ENCODE measurements at regions not wholly inside any gene's neighbourhood (a gene's known extent, or its start where the extent isn't known, plus 50 kb on each side); places are given as distances from the start of the nearest gene placed in this dataset.

- no peaks in the 10 kb centered on the region for H3K36me3 ChIP-seq
- TF ChIP-seq EP300 (IDR thresholded peaks at IDR 0.05), result no peak
- no peak for TF ChIP-seq POLR2A (IDR thresholded peaks at IDR 0.05)
- no peak for TF ChIP-seq CTCF (IDR thresholded peaks at IDR 0.05)
- no peaks in the 10 kb centered on the region for H3K9me3 ChIP-seq
- DNase-seq, result no peak
- no peak overlapping the region for H3K27ac ChIP-seq
- no peaks in the 10 kb centered on the region for H3K4me1 ChIP-seq (ENCODE audit: insufficient read depth)
- 79 to 87% (median 83%) methylated on average over 3 of the region's 3 CpGs for WGBS, 3 donors
- H3K4me3 ChIP-seq, result no peak overlapping the region
- H3K27me3 ChIP-seq, result no peaks in the 10 kb centered on the region
- intact Hi-C loops (cut with DNase I), result no loop called here
Observed at GRCh38 chr2:122755281-122755780, 999.9 kb downstream of the TSN start.

GRCh38 chr2:122758967-122759366, 1003.5 kb downstream of the TSN start:
- Histone ChIP-seq H3K27ac (no peak overlapping the region), H3K9me3 (no peaks in the 10 kb centered on the region), H3K4me1 (ENCODE audit: insufficient read depth) (no peaks in the 10 kb centered on the region), H3K36me3 (no peaks in the 10 kb centered on the region), H3K27me3 (no peaks in the 10 kb centered on the region), H3K4me3 (no peak overlapping the region)
- no peak for TF ChIP-seq POLR2A (IDR thresholded peaks at IDR 0.05)
- TF ChIP-seq EP300 (IDR thresholded peaks at IDR 0.05), result no peak
- TF ChIP-seq CTCF (IDR thresholded peaks at IDR 0.05), result no peak
- 58 to 72% (median 58%) methylated on average over 2 of the region's 2 CpGs for WGBS, 3 donors
- DNase-seq, result no peak
- intact Hi-C loops (cut with DNase I), result no loop called here

- no peak overlapping the region for H3K4me3 ChIP-seq
- H3K4me1 ChIP-seq (ENCODE audit: insufficient read depth), result no peaks in the 10 kb centered on the region
- intact Hi-C loops (cut with DNase I), result no loop called here
- H3K27ac ChIP-seq, result no peak overlapping the region
- no peaks in the 10 kb centered on the region for H3K27me3 ChIP-seq
- TF ChIP-seq POLR2A (IDR thresholded peaks at IDR 0.05) (no peak), EP300 (IDR thresholded peaks at IDR 0.05) (no peak), CTCF (IDR thresholded peaks at IDR 0.05) (no peak)
- H3K9me3 ChIP-seq, result no peaks in the 10 kb centered on the region
- H3K36me3 ChIP-seq, result no peaks in the 10 kb centered on the region
- no peak for DNase-seq
- 58 to 72% (median 62%) methylated on average over 3 of the region's 3 CpGs for WGBS, 3 donors
Observed at GRCh38 chr2:122764014-122764413, 1008.6 kb downstream of the TSN start.

GRCh38 chr2:122780251-122780650, 1024.8 kb downstream of the TSN start:
- 76 to 91% (median 80%) methylated on average over 1 of the region's 1 CpG for WGBS, 3 donors
- TF ChIP-seq POLR2A (IDR thresholded peaks at IDR 0.05) (no peak), CTCF (IDR thresholded peaks at IDR 0.05) (no peak), EP300 (IDR thresholded peaks at IDR 0.05) (no peak)
- H3K9me3 ChIP-seq, result no peaks in the 10 kb centered on the region
- H3K27ac ChIP-seq, result no peak overlapping the region
- H3K4me1 ChIP-seq (ENCODE audit: insufficient read depth), result no peaks in the 10 kb centered on the region
- intact Hi-C loops (cut with DNase I), result no loop called here
- no peaks in the 10 kb centered on the region for H3K36me3 ChIP-seq
- DNase-seq, result no peak
- H3K27me3 ChIP-seq, result no peaks in the 10 kb centered on the region
- no peak overlapping the region for H3K4me3 ChIP-seq

Measured in ovary (tissue), 7 donors.